HEK293 (cell line): ENCODE measurements at regions not wholly inside any gene's neighbourhood (a gene's known extent, or its start where the extent isn't known, plus 50 kb on each side); places are given as distances from the start of the nearest gene placed in this dataset.

Experiments
- CTCF ChIA-PET: fragments of 350-600 bp; formaldehyde crosslinking; extraction: SDS; loops from one replicate; lab custom pipeline; 2021; ENCODE audit warnings: antibody characterized with exemption; lab: Yijun Ruan, JAX
- POLR2A ChIA-PET: fragments of 300-600 bp; formaldehyde crosslinking; extraction: SDS; loops from one replicate; lab custom pipeline; 2020; ENCODE audit warnings: antibody characterized with exemption, inconsistent platforms; lab: Yijun Ruan, JAX
- H3K27ac ChIP-seq: fragments of 200-500 bp; sonication (Bioruptor generic); 2 replicates; pipeline ENCODE4 v1.5.1; 2014; ENCODE audit warnings: low read depth, low read length, control low read depth, inconsistent platforms; ENCODE audit errors: extremely low read depth
- H3K36me3 ChIP-seq, 2 experiments: fragments of 200-500 bp in 1 of 2; sonication (Bioruptor generic) in 1 of 2; 1 replicate in 1 of 2; 2 replicates in 1 of 2; pipeline ENCODE4 v1.5.1; 2014 to 2017; ENCODE audit warnings: inconsistent platforms in 2 of 2, low read length in 2 of 2; ENCODE audit not compliant: control insufficient read depth in 2 of 2, insufficient read depth in 1 of 2
- H3K4me1 ChIP-seq: fragments of 200-500 bp; sonication (Bioruptor generic); 2 replicates; pipeline ENCODE4 v1.5.1; 2014; ENCODE audit warnings: mild to moderate bottlenecking, low read length, inconsistent platforms; ENCODE audit not compliant: control insufficient read depth, insufficient read depth
- H3K4me3 ChIP-seq: 2 replicates; pipeline ENCODE4 v1.5.1; 2011; ENCODE audit warnings: low read depth, mild to moderate bottlenecking, control low read depth, low read length, moderate library complexity
- H3K9me3 ChIP-seq: fragments of 200-500 bp; sonication (Bioruptor generic); 2 replicates; pipeline ENCODE4 v1.5.1; 2014; ENCODE audit warnings: low read depth, low read length, inconsistent platforms; ENCODE audit not compliant: control insufficient read depth, insufficient read depth
- GFI1B ChIP-seq: fragments of 450-650 bp; formaldehyde crosslinking; IDR thresholded peaks from 2 replicates; pipeline ENCODE4 v1.5.1; 2016; ENCODE audit warnings: missing biosample characterization, missing genetic modification characterization
- INSM2 ChIP-seq: fragments of 450-650 bp; formaldehyde crosslinking; IDR thresholded peaks from 2 replicates; pipeline ENCODE4 v1.5.1; 2016; ENCODE audit warnings: missing biosample characterization, missing genetic modification characterization
- KLF7 ChIP-seq: fragments of 450-650 bp; formaldehyde crosslinking; IDR thresholded peaks from 2 replicates; pipeline ENCODE4 v1.5.1; 2016; ENCODE audit warnings: missing biosample characterization, missing genetic modification characterization, borderline replicate concordance
- KLF8 ChIP-seq: fragments of 450-650 bp; formaldehyde crosslinking; IDR thresholded peaks from 2 replicates; pipeline ENCODE4 v1.5.1; 2016; ENCODE audit warnings: missing biosample characterization, missing genetic modification characterization
- PBX3 ChIP-seq: sonication (generic); formaldehyde crosslinking; IDR thresholded peaks from 2 replicates; pipeline ENCODE4 v1.8.1; 2022; ENCODE audit warnings: mild to moderate bottlenecking, moderate library complexity, missing genetic modification reagents
- PRDM1 ChIP-seq: fragments of 450-650 bp; formaldehyde crosslinking; IDR thresholded peaks from 2 replicates; pipeline ENCODE4; 2016; ENCODE audit warnings: missing biosample characterization, missing genetic modification characterization
- TSHZ1 ChIP-seq: fragments of 450-650 bp; formaldehyde crosslinking; IDR thresholded peaks from 2 replicates; pipeline ENCODE4 v1.5.1; 2016; ENCODE audit warnings: missing biosample characterization, missing genetic modification characterization, borderline replicate concordance
- ZEB2 ChIP-seq: fragments of 450-650 bp; formaldehyde crosslinking; IDR thresholded peaks from 2 replicates; pipeline ENCODE4 v1.5.1; 2016; ENCODE audit warnings: missing biosample characterization, missing genetic modification characterization
- ZNF10 ChIP-seq: fragments of 450-650 bp; formaldehyde crosslinking; IDR thresholded peaks from 2 replicates; pipeline ENCODE4 v1.5.1; 2017; ENCODE audit warnings: missing biosample characterization, missing genetic modification characterization
- ZNF202 ChIP-seq: fragments of 450-650 bp; formaldehyde crosslinking; IDR thresholded peaks from 2 replicates; pipeline ENCODE4 v1.5.1; 2016; ENCODE audit warnings: missing biosample characterization, missing genetic modification characterization, borderline replicate concordance
- ZNF239 ChIP-seq: fragments of 450-650 bp; formaldehyde crosslinking; IDR thresholded peaks from 2 replicates; pipeline ENCODE4 v1.5.1; 2016; ENCODE audit warnings: missing biosample characterization, missing genetic modification characterization
- ZNF24 ChIP-seq: fragments of 450-650 bp; formaldehyde crosslinking; IDR thresholded peaks from 2 replicates; pipeline ENCODE4 v1.5.1; 2016; ENCODE audit warnings: missing biosample characterization, missing genetic modification characterization
- ZNF324 ChIP-seq: fragments of 450-650 bp; formaldehyde crosslinking; IDR thresholded peaks from 2 replicates; pipeline ENCODE4 v1.5.1; 2016; ENCODE audit warnings: missing biosample characterization, missing genetic modification characterization
- ZNF354C ChIP-seq: fragments of 450-650 bp; formaldehyde crosslinking; IDR thresholded peaks from 2 replicates; pipeline ENCODE4 v1.5.1; 2016; ENCODE audit warnings: missing biosample characterization, missing genetic modification characterization, low read depth, borderline replicate concordance
- ZNF501 ChIP-seq: fragments of 450-650 bp; formaldehyde crosslinking; IDR thresholded peaks from 2 replicates; pipeline ENCODE4 v1.5.1; 2016; ENCODE audit warnings: missing biosample characterization, missing genetic modification characterization
- ZNF510 ChIP-seq: fragments of 450-650 bp; formaldehyde crosslinking; IDR thresholded peaks from 2 replicates; pipeline ENCODE4 v1.5.1; 2018; ENCODE audit warnings: mild to moderate bottlenecking, missing genetic modification characterization, missing biosample characterization; ENCODE audit not compliant: insufficient replicate concordance
- ZNF571 ChIP-seq: fragments of 450-650 bp; formaldehyde crosslinking; IDR thresholded peaks from 2 replicates; pipeline ENCODE4 v1.5.0; 2017; ENCODE audit warnings: missing biosample characterization, missing genetic modification characterization
- ZNF639 ChIP-seq: fragments of 450-650 bp; formaldehyde crosslinking; IDR thresholded peaks from 2 replicates; pipeline ENCODE4 v1.5.1; 2016; ENCODE audit warnings: missing biosample characterization, missing genetic modification characterization
- ZNF645 ChIP-seq: fragments of 450-650 bp; formaldehyde crosslinking; IDR thresholded peaks from 2 replicates; pipeline ENCODE4; 2016; ENCODE audit warnings: missing biosample characterization, missing genetic modification characterization
- ZNF677 ChIP-seq: fragments of 450-650 bp; IDR thresholded peaks from 2 replicates; pipeline ENCODE4 v1.5.0; 2018; ENCODE audit warnings: missing biosample characterization, mild to moderate bottlenecking, missing genetic modification characterization, moderate library complexity
- ZNF777 ChIP-seq: fragments of 450-650 bp; formaldehyde crosslinking; IDR thresholded peaks from 2 replicates; pipeline ENCODE4 v1.5.1; 2017; ENCODE audit warnings: missing biosample characterization, missing genetic modification characterization, borderline replicate concordance

- TF ChIP-seq ZNF202 (tag by site-specific recombination): no peak
Observed at GRCh38 chr3:30357897-30358296, 248.5 kb upstream of the TGFBR2 start (continued).

GRCh38 chr3:30358871-30359270 is 247.5 kb upstream of the TGFBR2 start:
- ChIA-PET POLR2A (no interaction called here), CTCF (no interaction called here)

GRCh38 chr3:30368978-30369377 is 237.4 kb upstream of the TGFBR2 start:
- no peak for TF ChIP-seq ZEB2 (tag by site-specific recombination)
- no peak for TF ChIP-seq ZNF777 (tag by site-specific recombination)
- TF ChIP-seq ZNF510 (tag by site-specific recombination): no peak
- no peak for TF ChIP-seq ZNF501 (tag by site-specific recombination)
- no peak for TF ChIP-seq ZNF324 (tag by site-specific recombination)
- no peak for TF ChIP-seq GFI1B (tag by site-specific recombination)
- no peak for TF ChIP-seq KLF8 (tag by site-specific recombination)
- TF ChIP-seq, all 188 proteins: peak for 0
- no peak overlapping the region for H3K27ac ChIP-seq
- no peak overlapping the region for H3K4me3 ChIP-seq
- 0 out of 2 replicates have a peak, but pooled peaks cover 6% of the 10 kb centered on the region for H3K4me1 ChIP-seq
- no peaks in the 10 kb centered on the region for H3K36me3 ChIP-seq
- H3K9me3 ChIP-seq: no peaks in the 10 kb centered on the region
- ChIA-PET POLR2A (no interaction called here), CTCF (no interaction called here)

More at GRCh38 chr3:30358871-30359270, 247.5 kb upstream of the TGFBR2 start:
- no peak overlapping the region for H3K27ac ChIP-seq
- no peaks in the 10 kb centered on the region for H3K4me1 ChIP-seq
- no peaks in the 10 kb centered on the region for H3K9me3 ChIP-seq
- H3K4me3 ChIP-seq: no peak overlapping the region
- TF ChIP-seq ZNF639 (tag by site-specific recombination): no peak
- no peak for TF ChIP-seq ZNF239 (tag by site-specific recombination)
- no peak for TF ChIP-seq PBX3
- TF ChIP-seq, all 188 proteins: peak for 0
- no peaks in the 10 kb centered on the region for H3K36me3 ChIP-seq

GRCh38 chr3:30370681-30371271 is 235.6 kb upstream of the TGFBR2 start:
- Histone ChIP-seq H3K9me3 (no peaks in the 10 kb centered on the region), H3K4me1 (0 out of 2 replicates have a peak, but pooled peaks cover 6% of the 10 kb centered on the region), H3K27ac (no peak overlapping the region), H3K36me3 (no peaks in the 10 kb centered on the region), H3K4me3 (no peak overlapping the region)
- CTCF ChIA-PET: interaction anchor here (0.7 kb wide), 1 partner anchor 353 kb away, joined by 4 read pairs; no protein-coding TSS in a partner anchor
- POLR2A ChIA-PET: no interaction called here
- TF ChIP-seq ZNF677 (tag by site-specific recombination) (no peak), ZNF571 (tag by site-specific recombination) (no peak), ZNF10 (no peak), KLF7 (no peak), ZNF354C (no peak), ZNF24 (no peak), ZNF645 (tag by site-specific recombination) (no peak), PRDM1 (tag by site-specific recombination) (no peak), TSHZ1 (tag by site-specific recombination) (no peak), INSM2 (tag by site-specific recombination) (no peak)
